H9 (cell line): ENCODE measurements at regions not wholly inside any gene's neighbourhood (a gene's known extent, or its start where the extent isn't known, plus 50 kb on each side); places are given as distances from the start of the nearest gene placed in this dataset.

Experiments used
- DNase-seq: peaks from one replicate; pipeline ENCODE4 v3.0.0-alpha.2; 2017
- H2AFZ ChIP-seq: one replicate; pipeline ENCODE4 v1.6.1; 2013; ENCODE audit warnings: mild to moderate bottlenecking, low read length, control low read depth, moderate library complexity
- H2AK5ac ChIP-seq: 2 replicates; pipeline ENCODE4 v1.6.1; 2013; ENCODE audit warnings: low read length, control low read depth, mixed read lengths; ENCODE audit not compliant: insufficient read length
- H2BK120ac ChIP-seq: one replicate; pipeline ENCODE4 v1.6.1; 2013; ENCODE audit warnings: low read depth, mild to moderate bottlenecking, low read length, control low read depth, inconsistent platforms; ENCODE audit not compliant: poor library complexity, severe bottlenecking
- H2BK12ac ChIP-seq: 2 replicates; pipeline ENCODE4 v1.6.1; 2013; ENCODE audit warnings: low read length, control low read depth, mixed read lengths, low read depth; ENCODE audit not compliant: insufficient read length
- H2BK15ac ChIP-seq: 2 replicates; pipeline ENCODE4 v1.6.1; 2013; ENCODE audit warnings: low read depth, low read length, control low read depth
- H2BK20ac ChIP-seq: one replicate; pipeline ENCODE4 v1.6.1; 2013; ENCODE audit warnings: low read depth, mild to moderate bottlenecking, low read length, control low read depth, inconsistent platforms; ENCODE audit not compliant: poor library complexity, severe bottlenecking
- H2BK5ac ChIP-seq: 2 replicates; pipeline ENCODE4 v1.6.1; 2013; ENCODE audit warnings: low read length, control low read depth, mixed read lengths; ENCODE audit not compliant: insufficient read length
- H3K14ac ChIP-seq: 2 replicates; pipeline ENCODE4 v1.6.1; 2013; ENCODE audit warnings: low read length, control low read depth; ENCODE audit not compliant: insufficient read depth
- H3K18ac ChIP-seq: 2 replicates; pipeline ENCODE4 v1.6.1; 2013; ENCODE audit warnings: low read depth, mild to moderate bottlenecking, mixed read lengths, low read length, control low read depth; ENCODE audit not compliant: insufficient read length
- H3K23ac ChIP-seq: 2 replicates; pipeline ENCODE4 v1.6.1; 2013; ENCODE audit warnings: low read length, control low read depth, mixed read lengths, low read depth; ENCODE audit not compliant: insufficient read length
- H3K23me2 ChIP-seq: 2 replicates; pipeline ENCODE4 v1.6.1; 2013; ENCODE audit warnings: low read depth, mild to moderate bottlenecking, mixed read lengths, low read length, control low read depth; ENCODE audit not compliant: insufficient read length, poor library complexity, severe bottlenecking
- H3K27ac ChIP-seq: 2 replicates; pipeline ENCODE4 v1.5.1; 2013; ENCODE audit warnings: low read length, control low read depth, mixed read lengths, low read depth; ENCODE audit not compliant: insufficient read length
- H3K27me3 ChIP-seq: 2 replicates; pipeline ENCODE4 v1.6.1; 2013; ENCODE audit warnings: low read length, control low read depth, inconsistent platforms; ENCODE audit not compliant: insufficient read depth
- H3K4ac ChIP-seq: 2 replicates; pipeline ENCODE4 v1.6.1; 2013; ENCODE audit warnings: low read depth, mild to moderate bottlenecking, control low read depth, inconsistent platforms, low read length, moderate library complexity
- H3K4me1 ChIP-seq: 2 replicates; pipeline ENCODE4 v1.6.1; 2013; ENCODE audit warnings: low read length, control low read depth, inconsistent platforms; ENCODE audit not compliant: insufficient read depth
- H3K4me2 ChIP-seq: 2 replicates; pipeline ENCODE4 v1.6.1; 2013; ENCODE audit warnings: low read length, control low read depth, mixed read lengths; ENCODE audit not compliant: insufficient read length, insufficient read depth
- H3K56ac ChIP-seq: 2 replicates; pipeline ENCODE4 v1.6.1; 2013; ENCODE audit warnings: low read depth, mild to moderate bottlenecking, mixed read lengths, low read length, control low read depth; ENCODE audit not compliant: insufficient read length
- H3K79me1 ChIP-seq: 2 replicates; pipeline ENCODE4 v1.6.1; 2013; ENCODE audit warnings: low read depth, mild to moderate bottlenecking, moderate library complexity, low read length, control low read depth, inconsistent platforms; ENCODE audit not compliant: insufficient read depth, poor library complexity, severe bottlenecking
- H3K79me2 ChIP-seq: 2 replicates; pipeline ENCODE4 v1.6.1; 2013; ENCODE audit warnings: low read length, control low read depth, inconsistent platforms; ENCODE audit not compliant: insufficient read depth
- H3K9ac ChIP-seq: 2 replicates; pipeline ENCODE4 v1.6.1; 2013; ENCODE audit warnings: low read length, control low read depth, mixed read lengths; ENCODE audit not compliant: insufficient read length; ENCODE audit errors: extremely low read depth
- H3K9me3 ChIP-seq: one replicate; pipeline ENCODE4 v1.6.1; 2013; ENCODE audit warnings: low read depth, low read length, inconsistent platforms; ENCODE audit not compliant: control insufficient read depth
- H3T11ph ChIP-seq: one replicate; pipeline ENCODE4 v1.6.1; 2013; ENCODE audit warnings: mild to moderate bottlenecking, low read length, control low read depth, inconsistent platforms
- H4K20me1 ChIP-seq: one replicate; pipeline ENCODE4 v1.6.1; 2013; ENCODE audit not compliant: control insufficient read depth, insufficient read length, insufficient read depth
- H4K5ac ChIP-seq: 2 replicates; pipeline ENCODE4 v1.6.1; 2013; ENCODE audit warnings: low read depth, mild to moderate bottlenecking, mixed read lengths, low read length, control low read depth; ENCODE audit not compliant: insufficient read length
- H4K8ac ChIP-seq: replicated peaks from 2 replicates; pipeline ENCODE4 v1.6.1; 2013; ENCODE audit warnings: low read length, control low read depth, mixed read lengths, low read depth; ENCODE audit not compliant: insufficient read length
- H4K91ac ChIP-seq: 2 replicates; pipeline ENCODE4 v1.6.1; 2013; ENCODE audit warnings: low read depth, mild to moderate bottlenecking, moderate library complexity, mixed read lengths, low read length, control low read depth; ENCODE audit not compliant: insufficient read length
- H3K27ac Mint-ChIP-seq, 3 experiments: 2 replicates in 2 of 3; 3 replicates in 1 of 3; pipeline ENCODE4 v1.8.0; 2020 to 2021; ENCODE audit warnings: mixed read lengths in 3 of 3, mild to moderate bottlenecking in 1 of 3, moderate library complexity in 1 of 3
- H3K27me3 Mint-ChIP-seq: 2 replicates; pipeline ENCODE4 v1.8.0; 2021; ENCODE audit warnings: low read depth, mild to moderate bottlenecking, moderate library complexity, mixed read lengths
- H3K36me3 Mint-ChIP-seq, 3 experiments: 2 replicates in 2 of 3; 3 replicates in 1 of 3; pipeline ENCODE4 v1.8.0; 2020 to 2021; ENCODE audit warnings: low read depth in 3 of 3, mixed read lengths in 3 of 3; ENCODE audit not compliant: insufficient read depth in 1 of 3
- H3K4me1 Mint-ChIP-seq, 2 experiments: 2 replicates each; pipeline ENCODE4 v1.8.0; 2020; ENCODE audit warnings: mixed read lengths in 2 of 2
- H3K4me3 Mint-ChIP-seq, 2 experiments: 2 replicates in 1 of 2; 3 replicates in 1 of 2; pipeline ENCODE4 v1.8.0; 2020 to 2021; ENCODE audit warnings: mild to moderate bottlenecking in 2 of 2, mixed read lengths in 2 of 2, moderate library complexity in 1 of 2
- H3K9me3 Mint-ChIP-seq, 2 experiments: 2 replicates in 1 of 2; 3 replicates in 1 of 2; pipeline ENCODE4 v1.8.0; 2020; ENCODE audit warnings: mild to moderate bottlenecking in 2 of 2, mixed read lengths in 2 of 2, moderate library complexity in 1 of 2
- WGBS: extraction: QIAGEN DNeasy Blood & Tissue Kit; methylation state at CpG from one replicate; pipeline ENCODE4 v1.1.7; 2013; ENCODE audit warnings: missing lambda C conversion rate, low lambda C conversion rate, mixed read lengths; ENCODE audit not compliant: insufficient read length; ENCODE audit errors: extremely low coverage; 5-methylcytosine and 5-hydroxymethylcytosine counted together
- TF ChIP-seq, protein P1 (sequence below): fragments of 200-600 bp; sonication (generic); conservative IDR thresholded peaks from 3 replicates; pipeline ENCODE4 v1.8.0; 2021; ENCODE audit warnings: antibody characterized with exemption, mild to moderate bottlenecking

DNA sequence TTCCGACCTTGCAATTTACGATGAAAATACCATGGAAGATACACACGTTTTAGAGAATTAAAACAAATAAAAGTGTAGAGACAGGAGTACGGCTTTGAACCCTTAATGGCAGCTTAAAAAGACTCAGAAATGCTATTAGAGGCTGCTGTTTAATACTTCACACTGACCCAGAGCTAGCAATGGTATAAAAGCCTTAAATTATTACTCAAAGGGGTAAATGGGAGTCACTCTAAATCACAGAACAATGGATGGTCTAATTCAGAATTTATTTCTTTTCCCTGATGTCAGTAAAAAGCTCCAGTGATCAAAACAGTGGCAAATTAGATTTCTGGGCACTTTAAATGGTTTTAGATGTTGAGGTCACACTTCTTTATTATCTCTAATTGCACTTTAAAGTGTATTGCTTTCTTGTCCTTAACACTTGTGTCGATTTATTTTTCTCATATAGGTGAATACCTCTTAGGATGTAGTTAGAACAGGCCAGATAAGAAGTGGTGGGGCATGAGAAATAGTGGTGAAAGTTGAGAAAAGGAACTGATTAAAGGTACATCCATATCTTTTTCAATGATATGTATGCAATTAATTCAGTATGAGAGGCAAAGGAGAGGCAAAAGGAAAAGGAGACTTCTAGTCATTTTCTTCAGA is 252.4 kb upstream of the ANKRD50 start:
- H3K4ac ChIP-seq, result no peak overlapping the region
- Mint-ChIP-seq H3K27me3 (no peaks in the 10 kb centered on the region; the same call in 1 of the 2 replicates), H3K36me3 (peaks cover 15 to 25% (median 17%) of the 10 kb centered on the region in 3 experiments), H3K4me1 (no peaks in the 10 kb centered on the region), H3K4me3 (no peak overlapping the region), H3K9me3 (peaks cover 17 to 21% of the 10 kb centered on the region in 2 experiments), H3K27ac (no peak overlapping the region)
- no peak overlapping the region for H2BK12ac ChIP-seq
- no peak overlapping the region for H2AK5ac ChIP-seq
- H3K79me2 ChIP-seq, result no peaks in the 10 kb centered on the region
- no peak overlapping the region for H4K5ac ChIP-seq
- H3K23ac ChIP-seq, result no peak overlapping the region
- H4K91ac ChIP-seq, result no peak overlapping the region
- H2BK120ac ChIP-seq, result no peak overlapping the region
- no peaks in the 10 kb centered on the region for H4K20me1 ChIP-seq
- no peak overlapping the region for H3K56ac ChIP-seq
- H2AFZ ChIP-seq, result no peak overlapping the region
- H3K9ac ChIP-seq, result no peak overlapping the region
- H3K9me3 ChIP-seq, result peaks cover 14% of the 10 kb centered on the region
- whole genome bisulfite sequencing, result no CpG with 5 or more reads among the region's 5 CpGs
- no peak overlapping the region for H3K4me2 ChIP-seq
- H2BK15ac ChIP-seq, result no peak overlapping the region
- H3K27me3 ChIP-seq, result no peaks in the 10 kb centered on the region
- H3K27ac ChIP-seq, result no peak overlapping the region
- DNase-seq, result no peak
- no peaks in the 10 kb centered on the region for H3K23me2 ChIP-seq
- H3K4me1 ChIP-seq, result no peaks in the 10 kb centered on the region
- H3K18ac ChIP-seq, result no peak overlapping the region
- H4K8ac ChIP-seq, result no peak overlapping the region
- no peak overlapping the region for H2BK5ac ChIP-seq
- no peak overlapping the region for H2BK20ac ChIP-seq
- H3T11ph ChIP-seq, result no peak overlapping the region
- H3K14ac ChIP-seq, result no peak overlapping the region
- H3K79me1 ChIP-seq, result no peaks in the 10 kb centered on the region
- TF ChIP-seq, protein P1, sequence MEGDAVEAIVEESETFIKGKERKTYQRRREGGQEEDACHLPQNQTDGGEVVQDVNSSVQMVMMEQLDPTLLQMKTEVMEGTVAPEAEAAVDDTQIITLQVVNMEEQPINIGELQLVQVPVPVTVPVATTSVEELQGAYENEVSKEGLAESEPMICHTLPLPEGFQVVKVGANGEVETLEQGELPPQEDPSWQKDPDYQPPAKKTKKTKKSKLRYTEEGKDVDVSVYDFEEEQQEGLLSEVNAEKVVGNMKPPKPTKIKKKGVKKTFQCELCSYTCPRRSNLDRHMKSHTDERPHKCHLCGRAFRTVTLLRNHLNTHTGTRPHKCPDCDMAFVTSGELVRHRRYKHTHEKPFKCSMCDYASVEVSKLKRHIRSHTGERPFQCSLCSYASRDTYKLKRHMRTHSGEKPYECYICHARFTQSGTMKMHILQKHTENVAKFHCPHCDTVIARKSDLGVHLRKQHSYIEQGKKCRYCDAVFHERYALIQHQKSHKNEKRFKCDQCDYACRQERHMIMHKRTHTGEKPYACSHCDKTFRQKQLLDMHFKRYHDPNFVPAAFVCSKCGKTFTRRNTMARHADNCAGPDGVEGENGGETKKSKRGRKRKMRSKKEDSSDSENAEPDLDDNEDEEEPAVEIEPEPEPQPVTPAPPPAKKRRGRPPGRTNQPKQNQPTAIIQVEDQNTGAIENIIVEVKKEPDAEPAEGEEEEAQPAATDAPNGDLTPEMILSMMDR, result no peak
